ENCODE measurements at regions not wholly inside any gene's neighbourhood (a gene's known extent, or its start where the extent isn't known, plus 50 kb on each side); places are given as distances from the start of the nearest gene placed in this dataset.

GRCh38 chr2:2879781-2880180 lies 497.8 kb downstream of the EIPR1 start:
- Mint-ChIP-seq H3K27ac (no peak overlapping the region), H3K4me3 (no peak overlapping the region), H3K36me3 (ENCODE audit: low read depth) (no peaks in the 10 kb centered on the region), H3K4me1 (no peaks in the 10 kb centered on the region), H3K27me3 (ENCODE audit: insufficient read depth) (no peaks in the 10 kb centered on the region), H3K9me3 (peaks cover 46% of the 10 kb centered on the region)
- Histone ChIP-seq H3K4me3 (ENCODE audit: low read length) (no peak overlapping the region), H3K27ac (ENCODE audit: low read depth, low read length) (no peak overlapping the region), H3K9ac (ENCODE audit: extremely low read depth, low read length, poor library complexity, severe bottlenecking) (no peak overlapping the region), H3K9me3 (ENCODE audit: control insufficient read depth, low read length) (peaks cover 24% of the 10 kb centered on the region), H3K36me3 (ENCODE audit: control insufficient read depth, insufficient read depth, low read length) (no peaks in the 10 kb centered on the region), H3K27me3 (ENCODE audit: control insufficient read depth, insufficient read depth, low read length, poor library complexity, severe bottlenecking) (no peaks in the 10 kb centered on the region), H3K4me1 (ENCODE audit: control insufficient read depth, insufficient read depth, low read length) (no peaks in the 10 kb centered on the region)
- no peak for TF ChIP-seq CTCF (conservative IDR thresholded peaks at IDR 0.05)
- 86 to 100% methylated on average over 1 to 7 of the region's 7 CpGs for WGBS, 2 experiments (ENCODE audit: insufficient coverage in 1 of 2, insufficient read length in 1 of 2)
- no peak for DNase-seq

- H3K9ac ChIP-seq (ENCODE audit: extremely low read depth, low read length, poor library complexity, severe bottlenecking), result no peak overlapping the region
- no peaks in the 10 kb centered on the region for H3K36me3 ChIP-seq (ENCODE audit: control insufficient read depth, insufficient read depth, low read length)
- Mint-ChIP-seq H3K36me3 (ENCODE audit: low read depth) (no peaks in the 10 kb centered on the region), H3K27ac (no peak overlapping the region), H3K27me3 (ENCODE audit: insufficient read depth) (no peaks in the 10 kb centered on the region), H3K4me1 (no peaks in the 10 kb centered on the region), H3K4me3 (no peak overlapping the region), H3K9me3 (peaks cover 46% of the 10 kb centered on the region)
- no peaks in the 10 kb centered on the region for H3K27me3 ChIP-seq (ENCODE audit: control insufficient read depth, insufficient read depth, low read length, poor library complexity, severe bottlenecking)
- H3K4me3 ChIP-seq (ENCODE audit: low read length), result no peak overlapping the region
- TF ChIP-seq CTCF (conservative IDR thresholded peaks at IDR 0.05), result no peak
- H3K27ac ChIP-seq (ENCODE audit: low read depth, low read length), result no peak overlapping the region
- DNase-seq, result no peak
- H3K4me1 ChIP-seq (ENCODE audit: control insufficient read depth, insufficient read depth, low read length), result no peaks in the 10 kb centered on the region
- peaks cover 24% of the 10 kb centered on the region for H3K9me3 ChIP-seq (ENCODE audit: control insufficient read depth, low read length)
Measured at GRCh38 chr2:2879071-2879470, 498.5 kb downstream of the EIPR1 start.

- Histone ChIP-seq H3K9ac (ENCODE audit: extremely low read depth, low read length, poor library complexity, severe bottlenecking) (no peak overlapping the region), H3K4me1 (ENCODE audit: control insufficient read depth, insufficient read depth, low read length) (no peaks in the 10 kb centered on the region), H3K36me3 (ENCODE audit: control insufficient read depth, insufficient read depth, low read length) (no peaks in the 10 kb centered on the region), H3K27ac (ENCODE audit: low read depth, low read length) (peak overlapping the region; percentile 91), H3K4me3 (ENCODE audit: low read length) (no peak overlapping the region), H3K27me3 (ENCODE audit: control insufficient read depth, insufficient read depth, low read length, poor library complexity, severe bottlenecking) (no peaks in the 10 kb centered on the region), H3K9me3 (ENCODE audit: control insufficient read depth, low read length) (peaks cover 15% of the 10 kb centered on the region)
- no peaks in the 10 kb centered on the region for H3K36me3 Mint-ChIP-seq (ENCODE audit: low read depth)
- H3K4me3 Mint-ChIP-seq, result no peak overlapping the region
- no peak overlapping the region for H3K27ac Mint-ChIP-seq
- DNase-seq, result no peak
- H3K27me3 Mint-ChIP-seq (ENCODE audit: insufficient read depth), result no peaks in the 10 kb centered on the region
- TF ChIP-seq CTCF (conservative IDR thresholded peaks at IDR 0.05), result no peak
- H3K9me3 Mint-ChIP-seq, result peaks cover 31% of the 10 kb centered on the region
- no peaks in the 10 kb centered on the region for H3K4me1 Mint-ChIP-seq
- WGBS, 2 experiments (ENCODE audit: insufficient coverage in 1 of 2, insufficient read length in 1 of 2), result 97 to 100% methylated on average over 5 to 13 of the region's 13 CpGs
Measured at GRCh38 chr2:2877427-2877826, 500.2 kb downstream of the EIPR1 start.
